Natural killer cell (primary cell): ENCODE measurements at regions not wholly inside any gene's neighbourhood (a gene's known extent, or its start where the extent isn't known, plus 50 kb on each side); places are given as distances from the start of the nearest gene placed in this dataset.

Experiments used
- ATAC-seq, 3 donors: fragments of 150-1000 bp in 2 of 3; fragments of 200-7000 bp in 1 of 3; cut with Tn5 transposase; 1 replicate in 1 of 3; 2 replicates in 2 of 3; pipeline ENCODE4 v1.10.0; 2021; ENCODE audit warnings: mild to moderate bottlenecking in 2 of 3, moderate library complexity in 2 of 3
- DNase-seq, 2 donors: peaks; one replicate each; pipeline versions ENCODE4 v3.0.0 to v3.0.0-alpha.2; 2013 to 2021; ENCODE audit warnings: mixed read lengths in 1 of 2
- H3K27ac ChIP-seq: one replicate; pipeline ENCODE4 v1.5.1; 2013; ENCODE audit warnings: mild to moderate bottlenecking, low read length
- H3K27me3 ChIP-seq: one replicate; pipeline ENCODE4 v1.6.1; 2013; ENCODE audit warnings: low read length; ENCODE audit not compliant: control insufficient read depth, insufficient read depth
- H3K36me3 ChIP-seq: one replicate; pipeline ENCODE4 v1.6.1; 2013; ENCODE audit warnings: low read length; ENCODE audit not compliant: control insufficient read depth, insufficient read depth
- H3K4me1 ChIP-seq: one replicate; pipeline ENCODE4 v1.6.1; 2013; ENCODE audit warnings: low read length; ENCODE audit not compliant: control insufficient read depth, insufficient read depth
- H3K4me3 ChIP-seq: one replicate; pipeline ENCODE4 v1.5.1; 2013; ENCODE audit warnings: low read length
- H3K9me3 ChIP-seq: one replicate; pipeline ENCODE4 v1.6.1; 2013; ENCODE audit warnings: low read length; ENCODE audit not compliant: control insufficient read depth, insufficient read depth
- H3K27ac Mint-ChIP-seq, 2 donors: one replicate each; pipeline ENCODE4 v1.8.0; 2022; ENCODE audit warnings: mild to moderate bottlenecking in 2 of 2, mixed read lengths in 2 of 2, moderate library complexity in 1 of 2
- H3K27me3 Mint-ChIP-seq, 2 donors: one replicate each; pipeline ENCODE4 v1.8.0; 2022; ENCODE audit warnings: low read depth in 2 of 2, mixed read lengths in 2 of 2
- H3K36me3 Mint-ChIP-seq: one replicate; pipeline ENCODE4 v1.8.0; 2022; ENCODE audit warnings: mixed read lengths
- H3K4me1 Mint-ChIP-seq, 2 donors: one replicate each; pipeline ENCODE4 v1.8.0; 2022; ENCODE audit warnings: mixed read lengths in 2 of 2
- H3K4me3 Mint-ChIP-seq: one replicate; pipeline ENCODE4 v1.8.0; 2022; ENCODE audit warnings: mild to moderate bottlenecking, moderate library complexity, mixed read lengths
- H3K9me3 Mint-ChIP-seq, 2 donors: one replicate each; pipeline ENCODE4 v1.8.0; 2022; ENCODE audit warnings: mixed read lengths in 2 of 2
- CTCF ChIP-seq: fragments of 200-600 bp; IDR thresholded peaks from one replicate; pipeline ENCODE4 v1.8.0; 2022; ENCODE audit warnings: antibody characterized with exemption
- WGBS: methylation state at CpG from one replicate; pipeline ENCODE4 v1.1.7; 2013; ENCODE audit warnings: missing lambda C conversion rate; ENCODE audit not compliant: insufficient coverage; 5-methylcytosine and 5-hydroxymethylcytosine counted together
- intact Hi-C: fragments of 100-400 bp; cut with micrococcal nuclease; formaldehyde crosslinking; loops from one replicate; pipeline ENCODE4 v1.14.2; 2022

- no peak for DNase-seq
- Histone ChIP-seq H3K9me3 (no peaks in the 10 kb centered on the region), H3K4me1 (no peaks in the 10 kb centered on the region), H3K4me3 (no peak overlapping the region), H3K36me3 (no peaks in the 10 kb centered on the region), H3K27me3 (no peaks in the 10 kb centered on the region), H3K27ac (no peak overlapping the region)
- no peak for TF ChIP-seq CTCF
- 77% methylated on average over 4 of the region's 5 CpGs for WGBS
- H3K9me3 Mint-ChIP-seq, result peaks cover 0 to 4% of the 10 kb centered on the region in 2 donors
- intact Hi-C loops, result no loop called here
- H3K4me1 Mint-ChIP-seq, result no peaks in the 10 kb centered on the region
- H3K4me3 Mint-ChIP-seq, result no peak overlapping the region
- H3K27ac Mint-ChIP-seq, result no peak overlapping the region
- no peak for ATAC-seq
- H3K27me3 Mint-ChIP-seq, result no peaks in the 10 kb centered on the region
- H3K36me3 Mint-ChIP-seq, result no peaks in the 10 kb centered on the region
These were observed 410.8 kb upstream of the FANCL start for GRCh38 chr2:58651930-58652329.

- 85% methylated on average over 1 of the region's 3 CpGs for WGBS
- intact Hi-C loops, result no loop called here
These were observed 409.7 kb upstream of the FANCL start for GRCh38 chr2:58650781-58651180.

DNA sequence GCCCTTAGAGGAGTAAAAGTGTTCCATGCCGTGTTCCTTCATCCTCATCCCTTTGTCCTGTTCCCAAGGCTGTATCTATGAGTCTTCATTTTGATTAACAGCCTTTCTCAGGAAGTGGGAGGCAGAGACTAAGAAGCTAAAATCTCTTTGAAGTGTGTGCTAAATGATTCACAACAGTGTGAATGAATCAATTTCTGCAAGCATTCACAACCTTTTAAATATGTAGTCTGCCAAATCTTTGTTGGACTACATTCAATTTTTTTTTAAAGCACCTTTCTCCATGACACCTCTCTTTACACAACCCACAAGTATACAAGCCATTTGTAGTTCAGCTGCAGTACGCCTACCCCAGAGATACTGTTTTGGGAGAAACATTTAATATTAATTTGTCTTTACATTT lies 408.6 kb upstream of the FANCL start:
- no peak for DNase-seq
- Mint-ChIP-seq H3K27ac (no peak overlapping the region), H3K27me3 (no peaks in the 10 kb centered on the region), H3K4me3 (no peak overlapping the region), H3K9me3 (peaks cover 0 to 2% of the 10 kb centered on the region in 2 donors), H3K4me1 (peaks cover 0 to under 1% of the 10 kb centered on the region in 2 donors), H3K36me3 (no peaks in the 10 kb centered on the region)
- no peak overlapping the region for H3K27ac ChIP-seq
- no peaks in the 10 kb centered on the region for H3K4me1 ChIP-seq
- no peak for TF ChIP-seq CTCF
- WGBS, result 86% methylated on average over 1 of the region's 2 CpGs
- H3K9me3 ChIP-seq, result no peaks in the 10 kb centered on the region
- H3K36me3 ChIP-seq, result no peaks in the 10 kb centered on the region
- no peaks in the 10 kb centered on the region for H3K27me3 ChIP-seq
- no peak overlapping the region for H3K4me3 ChIP-seq
- ATAC-seq, result no peak
- intact Hi-C loops, result no loop called here

More at GRCh38 chr2:58650781-58651180, 409.7 kb upstream of the FANCL start:
- Mint-ChIP-seq H3K9me3 (peaks cover 0 to 2% of the 10 kb centered on the region in 2 donors), H3K27me3 (no peaks in the 10 kb centered on the region), H3K4me1 (no peaks in the 10 kb centered on the region), H3K36me3 (no peaks in the 10 kb centered on the region), H3K4me3 (no peak overlapping the region), H3K27ac (no peak overlapping the region)
- Histone ChIP-seq H3K4me3 (no peak overlapping the region), H3K4me1 (no peaks in the 10 kb centered on the region), H3K9me3 (no peaks in the 10 kb centered on the region), H3K36me3 (no peaks in the 10 kb centered on the region), H3K27ac (no peak overlapping the region), H3K27me3 (no peaks in the 10 kb centered on the region)
- DNase-seq (no peak), ATAC-seq (no peak)
- TF ChIP-seq CTCF, result no peak

DNA sequence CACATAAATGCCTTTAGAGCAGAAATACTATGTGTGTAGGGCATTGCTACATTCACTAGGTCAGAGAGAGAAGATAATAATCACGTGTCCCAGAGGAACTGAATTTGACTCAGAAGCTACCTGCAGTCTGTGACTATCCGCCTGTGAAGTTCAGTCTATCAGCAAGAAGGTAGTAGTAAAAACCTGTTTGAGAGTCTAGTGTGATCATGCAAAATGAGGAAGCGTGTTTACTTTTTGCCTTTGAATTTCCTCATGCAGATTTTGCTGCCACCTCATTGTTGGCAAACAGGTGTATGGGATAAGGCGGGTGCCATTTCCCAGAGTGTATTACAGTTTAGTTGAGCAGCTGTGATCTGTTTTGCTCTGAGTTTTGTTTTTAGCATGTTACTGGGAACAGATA lies 403.9 kb upstream of the FANCL start:
- DNase-seq (no peak), ATAC-seq (no peak)
- WGBS, result 54% methylated on average over 4 of the region's 4 CpGs
- Mint-ChIP-seq H3K4me3 (no peak overlapping the region), H3K27me3 (no peaks in the 10 kb centered on the region), H3K9me3 (peaks cover 0 to 2% of the 10 kb centered on the region in 2 donors), H3K27ac (no peak overlapping the region), H3K4me1 (peaks cover 0 to 6% of the 10 kb centered on the region in 2 donors), H3K36me3 (no peaks in the 10 kb centered on the region)
- intact Hi-C loops, result no loop called here
- TF ChIP-seq CTCF, result no peak
- Histone ChIP-seq H3K4me1 (no peaks in the 10 kb centered on the region), H3K4me3 (no peak overlapping the region), H3K27ac (no peak overlapping the region), H3K9me3 (no peaks in the 10 kb centered on the region), H3K36me3 (no peaks in the 10 kb centered on the region), H3K27me3 (no peaks in the 10 kb centered on the region)
